Skeletal muscle cell (primary cell): ENCODE measurements at regions not wholly inside any gene's neighbourhood (a gene's known extent, or its start where the extent isn't known, plus 50 kb on each side); places are given as distances from the start of the nearest gene placed in this dataset.

ENCODE experiments used
- DNase-seq: peaks from one replicate; pipeline ENCODE4 v3.0.0-alpha.2; 2010; ENCODE audit warnings: low read depth
- H3K4me3 ChIP-seq: 2 replicates; pipeline ENCODE4 v1.5.1; 2011; ENCODE audit warnings: low read depth, mild to moderate bottlenecking, control low read depth, low read length, moderate library complexity

GRCh38 chr1:30277911-30278310 is 445.5 kb downstream of the MATN1 start:
- no peak for DNase-seq
- H3K4me3 ChIP-seq: no peak overlapping the region

GRCh38 chr1:30277415-30277814 is 446.0 kb downstream of the MATN1 start:
- no peak overlapping the region for H3K4me3 ChIP-seq
- DNase-seq: no peak

- DNase-seq: no peak
- H3K4me3 ChIP-seq: no peak overlapping the region
Observed at GRCh38 chr1:30275926-30276764, 447.2 kb downstream of the MATN1 start.

GRCh38 chr1:30274976-30275621 is 448.3 kb downstream of the MATN1 start:
- no peak for DNase-seq
- H3K4me3 ChIP-seq: no peak overlapping the region

GRCh38 chr1:30274173-30274970 is 449.0 kb downstream of the MATN1 start:
- H3K4me3 ChIP-seq: no peak overlapping the region
- no peak for DNase-seq

GRCh38 chr1:30273456-30273855 is 449.9 kb downstream of the MATN1 start:
- no peak overlapping the region for H3K4me3 ChIP-seq
- DNase-seq: no peak

GRCh38 chr1:30273021-30273325 is 450.4 kb downstream of the MATN1 start:
- no peak for DNase-seq
- no peak overlapping the region for H3K4me3 ChIP-seq

- no peak overlapping the region for H3K4me3 ChIP-seq
- no peak for DNase-seq
Observed at GRCh38 chr1:30272277-30273020, 450.9 kb downstream of the MATN1 start.

GRCh38 chr1:30271401-30272276 is 451.7 kb downstream of the MATN1 start:
- H3K4me3 ChIP-seq: no peak overlapping the region
- no peak for DNase-seq

GRCh38 chr1:30270461-30270860 is 452.9 kb downstream of the MATN1 start:
- H3K4me3 ChIP-seq: no peak overlapping the region
- no peak for DNase-seq

GRCh38 chr1:30268923-30269666 is 454.3 kb downstream of the MATN1 start:
- DNase-seq: no peak
- no peak overlapping the region for H3K4me3 ChIP-seq

- H3K4me3 ChIP-seq: no peak overlapping the region
- DNase-seq: no peak
Observed at GRCh38 chr1:30267856-30268255, 455.5 kb downstream of the MATN1 start.

- no peak for DNase-seq
- no peak overlapping the region for H3K4me3 ChIP-seq
Observed at GRCh38 chr1:30267046-30267445, 456.3 kb downstream of the MATN1 start.

- no peak overlapping the region for H3K4me3 ChIP-seq
Observed at GRCh38 chr1:30265127-30266070, 458.0 kb downstream of the MATN1 start.

GRCh38 chr1:30264672-30265025 is 458.7 kb downstream of the MATN1 start:
- H3K4me3 ChIP-seq: no peak overlapping the region
- no peak for DNase-seq

More at GRCh38 chr1:30265127-30266070, 458.0 kb downstream of the MATN1 start:
- no peak for DNase-seq

- DNase-seq: no peak
- H3K4me3 ChIP-seq: no peak overlapping the region
Observed at GRCh38 chr1:30263888-30264671, 459.3 kb downstream of the MATN1 start.
